GM12873 (cell line): ENCODE measurements at regions not wholly inside any gene's neighbourhood (a gene's known extent, or its start where the extent isn't known, plus 50 kb on each side); places are given as distances from the start of the nearest gene placed in this dataset.

ENCODE experiments used
- TF ChIP-seq, protein P1 (sequence below): IDR thresholded peaks from 2 replicates; pipeline ENCODE4 v1.5.1; 2012; ENCODE audit warnings: low read depth, mild to moderate bottlenecking, moderate library complexity, low read length, control low read depth; ENCODE audit not compliant: insufficient read depth; ENCODE audit errors: missing control alignments

- TF ChIP-seq, protein P1, sequence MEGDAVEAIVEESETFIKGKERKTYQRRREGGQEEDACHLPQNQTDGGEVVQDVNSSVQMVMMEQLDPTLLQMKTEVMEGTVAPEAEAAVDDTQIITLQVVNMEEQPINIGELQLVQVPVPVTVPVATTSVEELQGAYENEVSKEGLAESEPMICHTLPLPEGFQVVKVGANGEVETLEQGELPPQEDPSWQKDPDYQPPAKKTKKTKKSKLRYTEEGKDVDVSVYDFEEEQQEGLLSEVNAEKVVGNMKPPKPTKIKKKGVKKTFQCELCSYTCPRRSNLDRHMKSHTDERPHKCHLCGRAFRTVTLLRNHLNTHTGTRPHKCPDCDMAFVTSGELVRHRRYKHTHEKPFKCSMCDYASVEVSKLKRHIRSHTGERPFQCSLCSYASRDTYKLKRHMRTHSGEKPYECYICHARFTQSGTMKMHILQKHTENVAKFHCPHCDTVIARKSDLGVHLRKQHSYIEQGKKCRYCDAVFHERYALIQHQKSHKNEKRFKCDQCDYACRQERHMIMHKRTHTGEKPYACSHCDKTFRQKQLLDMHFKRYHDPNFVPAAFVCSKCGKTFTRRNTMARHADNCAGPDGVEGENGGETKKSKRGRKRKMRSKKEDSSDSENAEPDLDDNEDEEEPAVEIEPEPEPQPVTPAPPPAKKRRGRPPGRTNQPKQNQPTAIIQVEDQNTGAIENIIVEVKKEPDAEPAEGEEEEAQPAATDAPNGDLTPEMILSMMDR = no peak
Observed at GRCh38 chr7:79668292-79668691, 214.8 kb upstream of the MAGI2 start.

DNA sequence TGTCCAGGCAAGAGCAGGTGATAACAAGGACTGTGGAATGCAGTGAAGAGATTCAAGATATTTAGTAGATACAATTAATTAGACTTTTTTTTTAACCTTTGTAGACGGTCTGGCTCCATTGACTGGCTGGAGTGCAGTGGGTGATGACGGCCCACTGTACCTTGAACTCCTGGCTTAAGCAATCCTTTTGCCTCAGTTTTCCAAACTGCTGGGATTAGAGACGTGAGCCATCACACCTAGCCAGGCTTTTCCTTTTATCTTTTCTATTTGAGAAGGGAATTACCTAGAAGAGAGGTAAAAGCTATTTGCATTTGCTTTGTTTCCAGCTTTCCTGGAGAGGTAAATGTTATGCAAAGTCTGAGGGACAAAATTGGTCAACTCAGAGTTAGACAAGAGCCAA, 213.0 kb upstream of the MAGI2 start:
- TF ChIP-seq, protein P1 = no peak

GRCh38 chr7:79664884-79665676, 211.6 kb upstream of the MAGI2 start:
- TF ChIP-seq, protein P1 = no peak

- TF ChIP-seq, protein P1 = no peak
Observed at GRCh38 chr7:79658304-79658703, 204.8 kb upstream of the MAGI2 start.

GRCh38 chr7:79653136-79653631, 199.7 kb upstream of the MAGI2 start:
- TF ChIP-seq, protein P1 = no peak

DNA sequence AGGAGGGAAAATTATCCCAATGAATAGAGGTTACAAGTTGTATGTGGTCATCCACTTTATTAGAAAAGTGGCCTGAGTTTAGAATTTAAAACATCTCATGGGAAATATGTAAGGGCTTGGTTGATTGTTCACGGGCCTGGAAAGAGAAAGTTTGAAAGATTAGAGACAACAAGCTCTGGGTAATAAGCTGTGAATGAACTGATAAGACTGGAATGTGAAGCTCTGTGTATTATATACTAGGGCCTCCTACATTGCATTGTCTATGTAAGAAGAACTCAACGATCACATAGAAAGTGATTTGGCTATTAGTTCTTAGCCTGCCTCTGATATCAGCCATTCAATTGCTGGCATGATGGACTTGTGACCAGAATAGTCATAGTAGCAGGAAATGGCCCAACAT, 199.2 kb upstream of the MAGI2 start:
- TF ChIP-seq, protein P1 = no peak

DNA sequence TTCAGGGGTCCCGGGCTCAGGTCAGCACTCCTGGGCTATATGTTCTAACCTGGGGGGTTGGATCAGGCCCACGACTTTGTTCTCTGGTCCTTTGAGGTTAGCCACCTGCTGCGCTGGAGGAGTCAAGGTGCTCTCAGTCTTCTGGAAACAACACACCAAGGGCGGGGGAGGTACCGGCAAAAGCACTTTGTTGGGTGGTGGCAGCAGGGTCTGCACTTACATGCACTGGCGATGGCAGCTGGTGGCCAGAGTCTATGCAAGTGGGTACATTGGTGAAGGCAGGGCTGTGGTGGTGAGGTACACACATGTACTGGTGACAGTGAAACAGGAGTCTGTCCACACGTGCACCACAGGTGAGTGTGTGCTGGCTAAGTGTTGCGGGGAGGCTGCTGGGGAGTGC, 194.2 kb upstream of the MAGI2 start:
- TF ChIP-seq, protein P1 = no peak
